GM12865 (cell line): ENCODE measurements at regions not wholly inside any gene's neighbourhood (a gene's known extent, or its start where the extent isn't known, plus 50 kb on each side); places are given as distances from the start of the nearest gene placed in this dataset.

Experiments
- DNase-seq: peaks from one replicate; pipeline ENCODE4 v3.0.0; 2010; ENCODE audit warnings: low read depth
- H3K4me3 ChIP-seq: 2 replicates; pipeline ENCODE4 v1.5.1; 2011; ENCODE audit warnings: mild to moderate bottlenecking, low read depth, low read length, control low read depth
- CTCF ChIP-seq: IDR thresholded peaks from 2 replicates; pipeline ENCODE4 v1.5.1; 2011; ENCODE audit warnings: low read length, control low read depth, low read depth, inconsistent platforms; ENCODE audit not compliant: insufficient read depth; ENCODE audit errors: missing control alignments

GRCh38 chr6:132130626-132131298 lies 179.6 kb upstream of the CCN2 start:
- peak; percentile 6 for DNase-seq
- no peak overlapping the region for H3K4me3 ChIP-seq

GRCh38 chr6:132128424-132128823 lies 177.3 kb upstream of the CCN2 start:
- no peak overlapping the region for H3K4me3 ChIP-seq
- no peak for DNase-seq
- TF ChIP-seq CTCF: no peak

More at GRCh38 chr6:132130626-132131298, 179.6 kb upstream of the CCN2 start:
- no peak for TF ChIP-seq CTCF

- no peak for TF ChIP-seq CTCF
- DNase-seq: no peak
Measured at GRCh38 chr6:132126150-132126549, 175.0 kb upstream of the CCN2 start.

GRCh38 chr6:132122871-132123270 lies 171.7 kb upstream of the CCN2 start:
- no peak for TF ChIP-seq CTCF
- no peak overlapping the region for H3K4me3 ChIP-seq
- no peak for DNase-seq

More at GRCh38 chr6:132126150-132126549, 175.0 kb upstream of the CCN2 start:
- no peak overlapping the region for H3K4me3 ChIP-seq

- no peak overlapping the region for H3K4me3 ChIP-seq
- DNase-seq: no peak
- no peak for TF ChIP-seq CTCF
Measured at GRCh38 chr6:132122176-132122575, 171.0 kb upstream of the CCN2 start.

- no peak for DNase-seq
- no peak for TF ChIP-seq CTCF
- H3K4me3 ChIP-seq: no peak overlapping the region
Measured at GRCh38 chr6:132118144-132118543, 167.0 kb upstream of the CCN2 start.
